C4-2B (cell line): ENCODE measurements at regions not wholly inside any gene's neighbourhood (a gene's known extent, or its start where the extent isn't known, plus 50 kb on each side); places are given as distances from the start of the nearest gene placed in this dataset.

ENCODE experiments used
- H3K27ac ChIP-seq: fragments of 450-650 bp; 2 replicates; pipeline ENCODE4 v1.5.1; 2017
- ZFX ChIP-seq: fragments of 450-650 bp; IDR thresholded peaks from 2 replicates; pipeline ENCODE4 v1.6.1; 2017
- TF ChIP-seq, protein P1 (sequence below): fragments of 450-650 bp; conservative IDR thresholded peaks from 2 replicates; pipeline ENCODE4 v1.5.1; 2017; ENCODE audit warnings: mild to moderate bottlenecking

DNA sequence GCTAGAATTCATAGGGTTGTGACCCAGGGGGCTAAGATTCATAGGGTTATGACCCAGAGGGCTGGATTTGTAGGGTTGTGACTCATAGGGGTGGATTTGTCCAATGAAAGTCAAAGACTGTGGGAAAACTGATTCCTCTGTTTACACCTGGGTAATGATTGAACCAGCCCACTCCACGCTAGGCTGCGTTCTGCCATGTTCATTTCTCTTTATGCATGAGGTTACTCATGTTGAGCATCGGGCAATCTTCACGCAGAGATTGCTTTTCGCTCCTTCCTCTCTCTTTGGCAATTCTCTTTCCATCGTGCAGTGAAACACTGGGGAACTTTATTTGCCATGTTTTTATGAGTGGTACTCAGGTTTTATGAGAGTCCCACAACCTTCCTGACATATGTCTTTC is 127.8 kb downstream of the CRLF2 start:
- no peak for TF ChIP-seq ZFX
- TF ChIP-seq, protein P1, sequence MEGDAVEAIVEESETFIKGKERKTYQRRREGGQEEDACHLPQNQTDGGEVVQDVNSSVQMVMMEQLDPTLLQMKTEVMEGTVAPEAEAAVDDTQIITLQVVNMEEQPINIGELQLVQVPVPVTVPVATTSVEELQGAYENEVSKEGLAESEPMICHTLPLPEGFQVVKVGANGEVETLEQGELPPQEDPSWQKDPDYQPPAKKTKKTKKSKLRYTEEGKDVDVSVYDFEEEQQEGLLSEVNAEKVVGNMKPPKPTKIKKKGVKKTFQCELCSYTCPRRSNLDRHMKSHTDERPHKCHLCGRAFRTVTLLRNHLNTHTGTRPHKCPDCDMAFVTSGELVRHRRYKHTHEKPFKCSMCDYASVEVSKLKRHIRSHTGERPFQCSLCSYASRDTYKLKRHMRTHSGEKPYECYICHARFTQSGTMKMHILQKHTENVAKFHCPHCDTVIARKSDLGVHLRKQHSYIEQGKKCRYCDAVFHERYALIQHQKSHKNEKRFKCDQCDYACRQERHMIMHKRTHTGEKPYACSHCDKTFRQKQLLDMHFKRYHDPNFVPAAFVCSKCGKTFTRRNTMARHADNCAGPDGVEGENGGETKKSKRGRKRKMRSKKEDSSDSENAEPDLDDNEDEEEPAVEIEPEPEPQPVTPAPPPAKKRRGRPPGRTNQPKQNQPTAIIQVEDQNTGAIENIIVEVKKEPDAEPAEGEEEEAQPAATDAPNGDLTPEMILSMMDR = no peak
- H3K27ac ChIP-seq = no peak overlapping the region

DNA sequence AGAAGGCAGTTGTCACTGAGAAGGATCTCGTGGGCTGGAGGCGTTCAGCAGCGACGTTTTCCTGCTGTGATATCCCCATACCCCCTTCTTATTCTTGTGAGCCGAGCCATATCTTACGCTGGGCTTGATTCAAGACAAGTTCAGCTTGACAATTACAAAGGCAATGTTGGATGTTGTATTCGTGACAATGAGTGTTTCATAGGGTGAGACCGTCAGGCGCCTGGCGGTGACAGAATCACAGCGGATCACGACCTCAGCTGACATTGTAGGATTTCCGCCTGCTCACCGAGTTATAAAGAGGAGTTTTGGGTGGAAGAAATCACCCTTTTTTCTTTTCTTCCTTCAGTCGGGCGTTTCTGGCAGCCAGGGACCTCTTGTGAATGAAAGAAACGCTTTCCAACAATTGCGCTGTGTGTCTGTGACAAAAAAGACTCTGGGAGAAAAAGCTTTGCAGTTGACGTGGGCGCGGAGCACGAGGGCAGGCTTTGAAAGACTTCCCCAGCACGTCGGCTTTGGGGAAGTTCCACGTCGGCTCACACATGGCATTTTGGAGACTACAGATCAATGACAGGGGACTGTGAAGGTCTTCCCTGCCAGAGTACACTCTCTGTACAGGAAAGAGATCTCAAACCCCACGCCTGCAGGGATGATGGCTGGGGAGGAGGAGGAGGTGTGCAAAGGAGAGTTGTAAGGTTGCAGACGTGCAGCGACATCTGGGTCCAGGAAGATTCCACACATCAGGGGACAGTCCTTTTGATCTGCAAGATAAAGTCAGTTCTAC is 135.4 kb downstream of the CRLF2 start:
- H3K27ac ChIP-seq = no peak overlapping the region
- TF ChIP-seq, protein P1 = no peak
- no peak for TF ChIP-seq ZFX

DNA sequence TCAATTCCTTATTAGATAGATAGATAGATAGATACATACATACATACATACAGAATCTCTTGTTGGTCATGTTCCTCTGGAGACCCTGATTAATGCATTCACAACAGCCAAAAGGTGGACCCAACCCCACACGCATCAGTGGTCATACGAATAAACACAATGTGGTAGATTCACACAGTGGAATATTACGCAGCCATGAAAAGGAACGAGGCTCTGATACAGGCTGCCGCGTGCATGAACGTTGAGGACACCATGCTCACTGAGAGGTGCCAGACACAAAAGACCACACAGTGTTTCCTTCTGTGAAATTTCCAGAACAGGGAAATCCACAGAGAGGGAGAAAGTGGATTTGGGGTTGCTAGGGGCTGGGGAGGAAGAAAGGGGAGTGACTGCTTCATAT is 136.7 kb downstream of the CRLF2 start:
- TF ChIP-seq ZFX = no peak
- TF ChIP-seq, protein P1 = no peak
- H3K27ac ChIP-seq = no peak overlapping the region

DNA sequence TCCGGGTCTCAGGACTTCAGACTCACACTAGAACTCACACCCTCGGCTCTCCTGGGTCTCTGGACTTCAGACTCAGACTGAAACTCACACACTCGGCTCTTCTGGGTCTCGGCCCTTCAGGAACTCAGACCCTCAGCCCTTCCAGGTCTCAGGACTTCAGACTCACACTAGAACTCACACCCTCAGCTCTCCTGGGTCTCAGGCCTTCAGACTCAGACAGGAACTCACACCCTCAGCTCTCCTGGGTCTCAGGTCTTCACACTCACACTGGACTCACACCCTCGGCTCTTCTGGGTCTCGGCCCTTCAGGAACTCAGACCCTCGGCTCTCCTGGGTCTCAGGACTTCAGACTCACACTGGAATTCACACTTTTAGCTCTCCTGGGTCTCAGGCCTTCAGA is 137.3 kb downstream of the CRLF2 start:
- TF ChIP-seq ZFX = no peak
- TF ChIP-seq, protein P1 = no peak
- H3K27ac ChIP-seq = no peak overlapping the region

DNA sequence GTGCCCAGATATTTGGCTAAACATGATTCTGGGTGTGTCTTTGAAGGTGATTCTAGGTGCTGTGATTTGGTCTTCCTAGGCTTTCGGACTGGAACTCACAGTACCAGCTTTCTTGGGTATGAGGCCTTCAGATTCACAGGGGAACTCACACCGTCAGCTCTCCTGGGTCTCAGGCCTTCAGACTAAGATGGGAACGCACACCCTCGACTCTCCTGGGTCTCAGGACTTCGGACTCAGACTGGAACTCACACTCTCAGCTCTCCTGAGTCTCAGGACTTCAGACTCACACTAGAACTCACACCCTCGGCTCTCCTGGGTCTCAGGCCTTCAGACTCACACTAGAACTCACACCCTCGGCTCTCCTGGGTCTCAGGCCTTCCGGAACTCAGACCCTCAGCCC is 137.7 kb downstream of the CRLF2 start:
- no peak overlapping the region for H3K27ac ChIP-seq
- TF ChIP-seq, protein P1 = no peak
- no peak for TF ChIP-seq ZFX

DNA sequence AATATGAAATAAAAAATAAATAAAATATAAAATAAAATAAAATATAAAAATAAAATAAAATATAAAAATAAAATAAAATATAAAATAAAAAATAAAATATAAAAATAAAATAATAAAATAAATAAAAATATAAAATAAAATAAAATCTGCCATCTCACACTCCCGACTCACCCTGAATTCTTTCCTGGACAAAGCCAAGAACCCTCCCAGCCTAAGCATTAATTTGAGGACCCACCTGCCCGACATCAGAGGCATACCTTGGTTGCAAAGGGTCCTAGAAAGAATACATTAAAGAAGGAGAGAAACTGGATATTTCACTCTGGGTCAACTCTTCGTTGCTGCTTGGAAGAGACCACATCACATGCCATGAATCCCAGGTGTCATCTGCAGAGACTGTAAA is 138.3 kb downstream of the CRLF2 start:
- no peak overlapping the region for H3K27ac ChIP-seq
- TF ChIP-seq, protein P1 = no peak
- TF ChIP-seq ZFX = no peak

DNA sequence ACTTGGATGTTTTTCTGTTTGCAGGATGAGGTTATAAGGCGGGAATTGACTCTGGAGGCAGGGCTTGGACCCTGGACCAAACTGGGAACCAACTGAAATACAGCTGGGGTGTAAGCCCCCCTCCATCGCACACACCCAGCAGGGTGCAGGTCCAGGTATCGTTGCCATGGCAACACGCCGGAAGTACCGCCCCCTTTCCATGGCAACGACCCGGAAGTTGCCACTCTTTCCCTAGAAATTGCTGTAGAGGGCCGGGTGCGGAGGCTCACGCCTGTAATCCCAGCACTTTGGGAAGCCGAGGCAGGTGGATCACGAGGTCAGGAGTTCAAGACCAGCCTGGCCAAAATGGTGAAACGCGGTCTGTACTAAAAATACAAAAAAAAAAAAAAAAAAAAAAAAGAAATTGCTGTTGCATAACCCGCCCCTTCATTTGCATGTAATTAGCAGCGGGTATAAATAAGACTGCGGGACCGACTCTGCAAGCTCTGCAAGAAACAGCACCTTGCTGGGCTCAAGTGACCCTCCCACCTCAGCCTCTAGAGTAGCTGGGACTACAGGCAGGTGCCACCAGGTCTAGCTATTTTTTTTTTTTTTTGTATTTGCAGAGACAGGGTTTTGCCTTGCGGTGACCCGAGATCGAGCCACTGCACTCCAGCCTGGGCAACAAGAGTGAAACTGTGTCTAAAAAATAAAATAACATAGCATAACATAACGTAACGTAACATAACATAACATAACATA is 139.6 kb downstream of the CRLF2 start:
- no peak for TF ChIP-seq ZFX
- TF ChIP-seq, protein P1 = no peak

More for the DNA sequence above, 139.6 kb downstream of the CRLF2 start:
- no peak overlapping the region for H3K27ac ChIP-seq
